IPS DF 4.7 (cell line): ENCODE measurements at regions not wholly inside any gene's neighbourhood (a gene's known extent, or its start where the extent isn't known, plus 50 kb on each side); places are given as distances from the start of the nearest gene placed in this dataset.

Source experiments
- DNase-seq: peaks from one replicate; pipeline ENCODE4 v3.0.0-alpha.2; 2013; ENCODE audit warnings: low spot score; ENCODE audit errors: extremely low read depth

DNA sequence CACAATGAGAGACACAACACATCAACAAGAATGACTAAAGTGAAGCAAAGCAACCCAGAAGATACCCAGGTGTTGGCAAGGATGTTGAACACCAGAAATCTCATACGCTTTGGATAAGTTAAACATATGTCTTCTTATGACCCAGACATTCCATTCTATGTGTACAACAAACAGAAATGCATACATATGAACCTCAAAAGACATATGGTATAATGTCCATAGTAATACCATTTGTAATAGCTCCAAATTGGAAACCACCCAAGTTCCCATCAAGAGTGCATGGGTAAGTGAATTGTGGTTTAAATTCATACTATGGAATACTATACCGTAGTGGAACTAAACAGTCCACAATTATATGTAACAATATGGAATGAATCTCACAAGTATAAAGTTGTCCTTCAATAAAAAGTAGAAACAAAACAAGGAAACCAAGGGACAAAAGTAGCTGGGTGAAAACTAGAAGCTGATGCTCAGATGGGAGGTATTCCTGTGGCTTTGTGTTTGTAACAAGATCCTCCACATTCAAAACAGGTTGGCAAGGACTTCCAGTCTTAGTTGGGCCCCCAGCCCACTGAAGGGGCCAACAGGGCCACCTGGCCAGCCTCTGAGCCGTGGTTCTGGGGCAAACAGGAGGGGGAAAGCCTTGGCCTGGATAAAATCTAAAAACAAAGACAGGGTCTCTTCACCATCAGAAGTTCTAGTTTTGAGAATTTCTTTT lies 171.8 kb upstream of the PITX1 start:
- no peak for DNase-seq

DNA sequence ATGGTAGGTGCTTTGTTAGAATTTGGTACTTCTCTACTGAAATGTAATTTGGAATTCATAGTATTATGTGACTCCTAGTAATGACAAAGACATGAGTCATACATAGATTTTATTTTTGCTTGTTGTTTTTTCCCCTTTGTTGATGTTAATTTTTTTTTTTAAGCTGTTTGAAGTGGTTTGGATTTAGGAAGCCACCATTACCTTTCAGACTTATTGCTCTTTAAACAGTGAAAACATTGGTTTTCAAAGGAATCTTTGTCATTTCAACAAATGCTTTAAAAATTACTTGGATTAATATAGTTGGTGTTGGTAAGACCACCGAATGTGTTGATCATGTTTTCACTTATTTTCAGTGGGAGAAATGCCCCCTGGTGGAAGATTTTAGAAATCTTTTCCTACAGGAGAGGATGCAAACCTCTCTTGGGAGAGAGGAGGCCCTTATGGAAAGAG lies 170.1 kb upstream of the PITX1 start:
- no peak for DNase-seq

DNA sequence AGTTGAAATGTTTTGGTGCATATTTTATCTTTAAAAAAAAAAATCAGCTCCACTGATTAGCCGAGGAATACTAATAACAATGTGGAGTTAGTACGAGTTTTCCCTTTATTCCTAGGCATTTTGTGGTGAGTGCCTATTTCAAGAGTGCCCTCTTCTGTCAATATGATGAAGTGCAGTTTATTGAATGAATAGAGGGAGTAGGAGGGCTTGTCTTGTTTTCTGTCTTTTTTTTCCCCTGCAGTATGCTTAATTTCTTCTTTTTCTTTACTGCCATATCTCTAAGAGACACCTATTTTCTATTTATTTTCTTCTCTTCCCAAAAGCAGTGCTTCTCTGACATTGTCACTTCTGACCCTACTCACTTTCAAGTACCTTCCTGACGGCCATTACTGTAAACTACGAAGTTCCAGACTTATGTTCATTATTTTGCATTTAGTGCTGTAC lies 169.6 kb upstream of the PITX1 start:
- no peak for DNase-seq

DNA sequence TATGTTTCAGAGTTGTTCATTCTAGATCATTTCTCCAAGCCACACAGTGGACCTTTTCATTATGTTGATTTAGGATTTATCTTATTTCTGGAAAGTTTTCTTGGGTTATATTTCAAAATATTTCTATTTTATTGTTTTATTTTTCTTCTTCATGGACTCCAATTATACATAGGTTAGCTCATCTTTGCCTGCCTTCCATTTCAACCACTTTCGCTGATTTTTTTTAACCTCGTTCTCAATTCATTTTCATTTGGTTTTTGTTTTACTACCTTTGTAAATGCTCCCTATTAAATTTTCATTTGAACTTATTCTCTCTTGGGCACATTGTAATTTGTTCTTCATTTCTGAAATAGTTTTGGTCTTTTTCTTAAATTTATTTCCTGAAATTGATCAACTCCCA lies 169.0 kb upstream of the PITX1 start:
- no peak for DNase-seq

DNA sequence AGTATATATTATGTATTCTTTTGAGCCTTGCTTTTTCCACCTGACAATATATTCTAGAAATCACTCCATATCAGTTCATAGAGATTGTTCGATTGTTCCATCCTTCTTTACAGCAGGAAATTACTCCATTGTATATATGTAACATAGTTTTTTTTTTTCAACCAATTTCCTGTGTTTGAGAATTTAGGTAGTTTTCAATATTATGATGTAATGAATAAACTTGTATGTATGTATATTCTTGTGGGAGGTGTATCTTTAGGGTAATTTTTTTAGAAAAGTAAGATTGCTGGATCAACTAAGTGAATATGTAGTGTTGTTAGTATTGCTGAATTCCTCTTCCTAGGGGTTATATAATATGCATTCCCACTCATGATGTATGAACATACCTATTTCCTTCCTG lies 165.9 kb upstream of the PITX1 start:
- no peak for DNase-seq

DNA sequence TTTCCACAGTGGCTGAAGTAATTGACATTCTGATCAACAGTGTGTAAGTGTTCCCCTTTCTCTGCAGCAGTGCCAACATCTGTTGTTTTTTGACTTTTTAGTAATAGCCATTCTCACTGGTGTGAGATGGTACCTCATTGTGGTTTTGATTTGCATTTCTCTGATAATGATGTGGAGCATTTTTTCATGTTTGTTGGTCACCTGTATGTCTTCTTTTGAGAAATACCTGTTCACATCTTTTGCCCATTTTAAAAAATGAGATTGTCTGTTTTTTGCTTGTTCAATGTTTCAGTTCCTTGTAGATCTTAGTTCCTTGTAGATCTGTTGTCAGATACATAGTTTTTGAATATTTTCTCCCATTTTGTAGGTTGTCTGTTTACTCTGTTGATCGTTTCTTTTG lies 162.5 kb upstream of the PITX1 start:
- no peak for DNase-seq

DNA sequence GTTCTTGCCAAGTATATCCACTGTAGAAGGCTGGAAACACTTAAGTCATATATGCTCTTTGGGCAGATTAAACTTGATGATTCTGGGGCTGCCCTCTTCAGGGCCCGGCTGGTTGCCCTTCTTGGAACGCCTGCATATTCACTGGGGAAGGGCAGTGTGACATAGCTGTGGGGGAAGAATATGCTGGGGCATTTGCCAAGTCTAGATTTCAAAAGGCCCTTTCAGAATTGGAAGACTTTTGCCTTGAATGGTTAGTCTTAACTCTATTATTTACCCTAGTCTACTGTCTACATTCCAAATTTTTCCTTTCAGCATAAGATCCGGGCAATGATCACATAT lies 161.2 kb upstream of the PITX1 start:
- DNase-seq, result no peak

DNA sequence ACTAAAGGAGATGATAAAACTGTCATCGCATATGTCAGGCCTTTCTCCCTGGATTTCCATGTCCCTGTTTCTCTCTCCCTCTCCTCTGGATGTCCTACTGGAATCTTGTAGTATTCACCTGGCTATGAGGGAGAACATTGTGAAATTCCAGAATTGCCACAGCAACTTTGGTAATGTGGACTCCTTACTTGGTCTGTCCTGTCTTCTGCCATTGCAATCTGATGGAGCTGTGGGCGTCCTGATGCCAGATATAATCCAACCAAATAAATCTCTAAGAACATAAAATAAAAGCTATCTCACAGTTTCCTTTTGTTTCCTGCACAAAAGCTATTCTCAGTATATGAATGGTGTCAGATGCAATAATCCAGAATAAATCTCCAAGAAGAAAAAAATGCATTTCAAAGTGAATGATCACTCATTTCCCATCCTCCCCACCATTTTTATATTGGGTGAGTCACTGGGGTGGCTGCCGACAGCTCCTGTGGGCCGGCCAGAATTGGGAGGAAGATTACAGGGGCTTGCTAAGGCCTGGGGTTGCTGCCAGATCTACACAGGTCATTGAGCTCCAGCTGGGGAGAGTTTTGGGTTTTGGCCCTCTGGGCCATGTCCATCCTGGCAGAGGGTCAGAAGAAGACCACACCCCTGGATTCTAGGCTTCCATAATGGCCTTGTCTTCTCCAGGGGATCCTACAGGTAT lies 160.7 kb upstream of the PITX1 start:
- no peak for DNase-seq

DNA sequence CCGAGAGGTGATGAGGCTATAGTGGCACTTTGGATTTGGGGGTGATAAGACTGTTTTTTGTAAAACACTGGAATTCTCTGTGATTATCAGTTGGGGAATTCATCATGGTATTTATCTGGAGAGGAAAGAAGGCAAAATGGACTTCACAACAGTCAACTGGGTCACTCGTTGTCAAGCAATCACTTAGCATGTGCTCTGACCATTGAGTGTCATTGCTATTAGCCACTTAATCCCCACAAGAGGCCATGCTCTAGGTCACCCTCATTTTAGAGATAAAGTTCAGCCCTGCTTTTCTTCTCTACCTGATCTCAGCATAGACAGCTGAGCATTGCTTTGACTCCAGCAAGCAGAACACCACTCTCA lies 160.1 kb upstream of the PITX1 start:
- no peak for DNase-seq

DNA sequence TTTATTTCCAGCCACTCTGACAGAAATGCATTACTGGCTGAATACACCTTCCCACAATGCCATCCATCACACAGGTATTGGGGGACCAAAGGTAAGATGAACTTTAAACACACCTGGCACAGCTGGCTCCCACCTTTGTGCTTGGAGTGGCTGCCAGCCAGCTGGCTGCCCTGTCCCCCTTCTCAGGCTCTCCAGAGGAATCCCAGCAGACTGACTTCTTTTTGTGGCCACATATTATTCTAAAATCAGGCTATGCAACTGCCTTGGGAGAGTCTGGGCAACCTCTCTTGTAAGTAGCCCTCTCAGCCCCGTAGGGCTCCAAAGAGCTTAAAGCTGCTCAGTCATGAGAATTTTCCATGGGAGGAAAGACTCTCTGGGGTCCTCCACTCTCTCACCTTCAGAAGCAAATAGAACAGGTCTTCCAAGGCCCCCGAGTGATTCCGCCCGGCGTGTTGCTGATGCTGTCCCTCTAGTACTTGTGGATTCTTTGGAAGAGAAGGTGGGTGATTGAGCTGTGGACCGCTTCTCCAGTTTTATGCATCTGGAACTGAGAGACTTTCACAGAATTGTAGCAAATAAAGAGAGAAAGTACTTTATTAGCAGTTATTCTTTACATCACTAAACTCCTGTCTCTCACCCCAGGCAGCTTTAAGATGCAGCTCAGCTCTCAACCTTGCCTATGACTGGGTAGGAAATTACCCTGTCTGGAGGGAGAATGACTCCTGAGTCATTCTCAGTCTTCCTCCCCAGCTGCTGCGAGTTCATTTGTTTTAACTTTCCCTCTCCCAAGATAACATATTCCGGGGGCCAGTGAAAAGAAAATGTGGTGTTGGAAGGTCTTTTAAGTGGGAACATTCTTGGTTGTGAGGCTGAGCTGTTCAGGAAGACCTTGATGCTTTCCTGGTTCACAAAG lies 159.4 kb upstream of the PITX1 start:
- DNase-seq, result no peak

DNA sequence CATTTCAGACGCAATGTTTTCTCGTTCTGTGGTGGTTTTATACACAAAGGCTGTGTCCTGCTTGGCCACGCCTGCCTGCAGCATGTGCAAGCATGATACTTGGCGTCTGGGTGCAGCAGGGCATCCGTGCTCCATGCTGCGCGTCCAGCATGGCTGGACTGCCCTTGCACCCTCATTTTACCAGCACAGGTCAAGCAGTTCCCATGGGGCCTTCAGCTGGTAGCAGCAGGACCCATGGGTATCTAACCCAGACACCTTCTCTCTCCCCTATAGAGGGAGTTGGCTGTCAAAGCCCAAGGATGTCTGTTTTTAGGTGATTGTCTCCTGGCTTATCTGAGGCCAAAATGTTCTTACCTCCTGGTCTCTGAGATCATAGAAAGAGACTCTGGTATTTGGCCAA lies 158.3 kb upstream of the PITX1 start:
- no peak for DNase-seq

DNA sequence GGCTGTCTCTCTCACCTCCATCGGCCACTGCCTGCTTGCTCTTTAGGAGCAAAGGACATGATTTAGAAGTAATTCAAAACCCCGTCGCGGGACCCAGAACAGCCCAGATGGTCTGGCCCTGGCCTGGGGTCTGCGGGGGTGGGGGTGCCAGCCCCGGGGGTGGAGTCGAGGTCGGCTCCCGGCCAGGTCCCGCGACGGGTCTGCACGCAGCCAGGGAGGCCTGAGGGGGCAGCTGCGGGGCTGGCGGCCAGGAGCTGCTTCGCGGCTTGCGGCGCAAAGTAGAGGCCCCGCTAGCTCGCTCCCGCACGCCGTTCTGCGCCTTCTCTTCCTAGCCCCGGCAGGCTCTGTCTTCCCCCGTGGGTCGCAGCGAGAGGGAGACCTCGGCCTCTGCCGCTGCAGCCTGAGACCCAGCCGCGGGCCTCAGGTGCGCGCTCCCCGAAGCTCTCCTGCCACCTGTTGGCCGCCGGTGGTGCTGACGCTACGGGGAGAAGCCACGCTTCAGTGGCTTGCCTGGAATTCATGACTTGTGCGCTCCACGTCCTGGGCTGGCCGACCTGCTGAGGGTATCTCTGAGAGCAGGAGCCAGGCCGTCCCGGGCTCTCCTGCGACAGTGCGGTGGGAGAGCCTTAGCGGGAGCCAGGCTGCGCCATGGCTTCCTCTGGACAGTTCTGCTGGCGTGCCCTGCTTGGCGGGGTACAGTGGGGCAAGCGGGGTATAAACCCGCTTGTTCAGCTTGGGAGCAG lies 157.2 kb upstream of the PITX1 start:
- peak; percentile 44 for DNase-seq

DNA sequence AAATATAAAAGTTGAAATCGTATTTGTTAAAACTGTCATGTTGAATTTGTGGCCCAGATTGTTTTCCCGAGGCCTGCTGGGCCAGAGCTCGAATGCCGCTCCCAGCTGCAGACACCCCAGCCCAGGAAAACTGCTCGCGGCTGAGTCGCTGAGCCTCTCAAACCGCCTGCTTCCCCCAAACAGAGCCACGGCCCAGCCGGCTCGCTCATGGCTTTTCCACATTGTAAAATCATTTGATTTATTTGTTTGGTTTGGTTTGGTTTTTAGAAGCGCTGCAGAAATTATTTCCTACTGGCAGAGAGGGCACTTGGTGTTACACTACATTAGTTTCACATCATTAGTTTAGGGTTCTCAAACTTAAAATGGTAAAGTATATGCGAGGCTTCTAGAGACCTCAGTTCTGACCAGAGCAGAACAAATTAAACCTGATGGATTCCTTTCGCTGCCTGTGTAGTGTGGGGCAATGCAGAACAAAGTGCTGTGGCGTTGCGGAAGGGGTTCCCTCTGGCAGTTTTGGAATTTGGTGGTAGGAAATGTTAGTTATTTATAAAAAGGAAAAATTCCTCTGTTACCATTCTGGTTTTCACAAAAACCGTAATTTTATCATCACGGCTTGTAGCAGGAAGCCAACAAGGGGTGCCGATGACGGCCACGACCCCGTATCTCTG lies 156.5 kb upstream of the PITX1 start:
- DNase-seq, result no peak

DNA sequence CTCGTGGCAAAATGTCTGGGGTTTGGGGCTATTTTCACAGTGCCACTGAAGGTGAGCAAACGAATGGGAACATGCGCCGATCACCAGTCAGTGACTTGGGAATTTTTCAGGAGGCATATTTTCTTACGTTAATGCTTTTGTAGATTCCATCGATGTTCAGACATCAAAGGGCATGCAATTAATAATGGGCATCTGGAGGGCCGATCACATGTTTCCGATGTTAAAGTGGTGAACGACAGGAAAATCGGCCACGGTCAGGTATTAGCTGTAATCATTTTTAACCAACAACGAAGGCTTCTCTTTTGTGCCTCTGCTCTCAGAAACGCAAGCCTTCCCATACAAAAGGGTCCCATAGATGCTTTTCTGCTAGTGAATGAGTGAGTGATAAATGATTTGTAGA lies 155.0 kb upstream of the PITX1 start:
- DNase-seq, result no peak

DNA sequence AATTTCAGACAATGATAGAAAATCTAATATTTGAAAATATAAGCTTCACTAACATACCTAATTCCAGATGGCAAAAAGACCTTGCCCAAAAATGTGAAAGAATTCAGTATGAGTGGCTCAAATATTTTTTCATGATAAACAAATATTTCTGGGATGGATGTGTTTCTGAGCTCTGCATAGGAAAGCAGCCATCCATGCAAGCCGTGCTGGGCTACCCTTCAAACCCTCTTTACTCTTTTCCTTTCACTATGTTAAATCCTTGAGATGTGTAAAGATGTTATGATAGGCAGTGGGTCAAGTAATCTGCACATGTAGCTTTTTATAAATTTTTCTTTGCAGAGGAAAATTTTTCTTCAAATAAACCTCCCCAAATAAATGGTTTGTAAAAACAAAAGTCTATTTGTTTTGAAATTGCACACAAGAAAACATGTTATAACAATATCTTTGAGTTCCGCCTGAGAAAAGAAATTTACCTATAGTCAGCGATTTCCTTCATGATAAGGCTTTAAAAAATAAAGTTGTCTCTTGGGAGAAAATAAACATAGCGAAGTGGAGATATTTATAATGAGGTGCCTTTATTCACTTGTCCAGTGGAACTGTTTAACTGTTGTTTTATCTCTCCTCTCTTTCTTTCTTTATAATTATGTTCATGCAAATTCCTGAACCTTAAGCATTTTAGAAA lies 154.3 kb upstream of the PITX1 start:
- DNase-seq, result no peak

DNA sequence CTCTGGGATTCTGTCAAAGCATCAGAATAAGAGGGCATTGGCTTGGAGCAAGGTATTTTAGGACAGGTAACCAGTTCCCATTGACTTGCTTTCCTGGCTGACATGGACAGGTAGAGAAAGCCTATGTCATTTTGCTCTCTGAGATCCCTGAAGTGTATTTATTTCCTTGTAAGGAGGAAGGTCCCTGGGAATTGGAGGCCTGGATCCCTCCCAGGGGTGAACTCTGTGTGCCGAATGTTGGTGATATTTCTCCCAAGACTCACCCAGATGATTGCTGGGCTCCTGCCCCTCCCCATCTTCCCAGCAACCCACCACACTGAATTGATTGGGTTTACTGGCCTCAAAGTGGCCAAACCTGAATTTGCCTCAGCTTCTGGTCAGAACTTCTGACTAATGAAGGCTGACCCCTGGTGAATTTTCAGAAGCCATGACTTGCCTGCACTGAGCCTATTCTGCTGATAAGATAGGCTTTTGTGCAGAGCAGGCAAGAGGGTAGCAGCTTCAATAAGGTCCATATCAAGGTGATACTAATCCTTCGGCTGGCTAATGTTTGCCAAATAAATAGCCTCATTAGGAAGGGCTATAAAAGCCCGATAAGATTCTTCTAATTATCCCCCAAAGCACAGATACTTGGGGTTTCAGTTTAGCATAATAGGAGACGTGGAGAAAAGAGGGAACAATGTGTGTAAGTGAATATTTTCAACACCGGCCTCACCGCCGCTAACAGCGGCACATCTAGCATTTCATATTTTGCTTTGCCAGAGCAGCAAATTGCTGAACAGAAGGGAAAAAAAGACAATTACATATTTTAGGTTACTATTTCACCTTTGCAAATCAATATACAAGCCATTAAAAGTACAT lies 152.9 kb upstream of the PITX1 start:
- DNase-seq, result no peak

DNA sequence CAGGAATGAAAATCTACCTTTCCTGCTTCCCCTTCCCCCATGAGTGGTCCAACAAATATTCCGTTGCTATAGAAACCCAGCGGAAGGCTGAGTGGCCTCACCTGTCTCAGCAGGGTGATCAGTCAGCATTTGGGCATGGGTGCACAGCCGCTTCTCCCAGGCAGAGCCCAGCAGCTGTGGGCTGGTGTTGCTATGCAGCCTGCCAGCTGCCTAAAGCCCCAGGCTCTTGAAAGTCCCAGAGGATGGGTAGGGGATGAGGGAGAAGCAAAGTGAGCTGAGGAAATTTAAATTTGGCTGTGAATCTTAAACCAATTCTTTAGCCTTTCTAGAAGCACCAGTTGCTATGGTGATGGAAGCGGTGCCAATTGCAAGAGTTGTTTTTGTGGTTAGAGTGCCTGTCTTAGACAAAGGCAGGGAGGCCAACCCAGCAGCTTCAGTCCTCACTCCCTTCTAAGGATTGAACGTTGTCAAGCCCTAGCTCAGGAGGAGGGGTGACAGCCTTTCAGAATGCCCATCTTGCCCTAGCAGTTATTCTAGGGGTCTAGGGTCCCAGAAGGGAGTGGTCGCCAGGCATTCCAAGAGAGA lies 151.5 kb upstream of the PITX1 start:
- no peak for DNase-seq

DNA sequence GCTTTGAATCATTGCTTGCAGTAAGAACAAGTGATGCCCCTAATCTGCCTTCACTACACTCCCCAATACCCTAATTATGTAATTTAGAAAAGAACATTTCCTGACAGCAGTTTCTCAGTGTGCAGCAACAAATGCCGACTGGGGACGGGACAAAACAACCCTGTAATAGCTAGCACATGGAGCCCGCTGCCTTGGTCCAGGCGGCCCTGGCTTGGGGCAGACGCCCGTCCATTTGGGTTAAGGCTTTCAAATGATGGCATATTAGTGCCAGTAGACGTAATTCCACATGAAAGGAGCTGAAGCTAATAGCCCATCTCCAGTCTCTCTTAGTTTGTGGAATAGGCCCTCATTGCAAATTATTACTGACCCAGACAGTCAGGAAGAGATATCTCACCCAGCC lies 150.6 kb upstream of the PITX1 start:
- no peak for DNase-seq

DNA sequence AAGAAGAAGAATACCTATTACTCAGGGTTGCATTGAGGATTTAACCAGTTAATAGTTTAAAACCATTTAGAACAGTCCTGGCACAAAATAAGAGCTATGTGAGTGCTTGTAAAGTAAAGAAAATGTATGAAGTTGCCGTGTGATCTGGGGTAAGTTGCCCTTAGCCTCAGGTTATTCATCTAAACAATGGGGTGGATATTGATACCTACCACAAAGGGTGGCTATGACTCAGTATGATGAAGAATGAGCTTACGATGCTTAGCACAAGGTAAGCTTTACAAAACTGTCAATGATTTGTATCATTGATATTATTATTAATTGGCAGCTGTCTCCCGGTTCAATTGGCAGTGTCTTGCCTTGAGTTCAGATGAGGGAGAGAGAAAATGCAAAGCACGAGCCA lies 149.4 kb upstream of the PITX1 start:
- no peak for DNase-seq
